ENCODE measurements at regions not wholly inside any gene's neighbourhood (a gene's known extent, or its start where the extent isn't known, plus 50 kb on each side); places are given as distances from the start of the nearest gene placed in this dataset.

DNA sequence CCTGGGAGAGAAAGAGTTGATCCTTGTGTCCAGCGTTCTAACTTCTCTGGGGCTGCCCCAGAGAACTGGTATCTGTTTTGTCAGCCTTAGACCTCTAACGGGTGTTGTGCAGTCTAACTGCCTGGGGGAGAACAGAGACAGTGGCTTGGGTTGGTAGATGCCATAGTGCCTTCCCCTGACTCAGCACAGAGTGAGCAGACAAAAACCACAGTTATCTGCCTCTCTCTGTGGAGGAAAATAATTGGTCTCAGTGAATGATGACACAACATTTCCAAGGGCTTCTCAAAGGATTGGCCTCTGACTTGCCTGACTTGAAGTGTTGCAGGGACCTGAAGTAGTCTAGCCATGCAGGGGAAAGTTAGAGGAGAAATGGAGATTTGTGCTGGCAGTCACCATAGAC lies 226.2 kb upstream of the MAN1A1 start:
- no peak for DNase-seq

DNA sequence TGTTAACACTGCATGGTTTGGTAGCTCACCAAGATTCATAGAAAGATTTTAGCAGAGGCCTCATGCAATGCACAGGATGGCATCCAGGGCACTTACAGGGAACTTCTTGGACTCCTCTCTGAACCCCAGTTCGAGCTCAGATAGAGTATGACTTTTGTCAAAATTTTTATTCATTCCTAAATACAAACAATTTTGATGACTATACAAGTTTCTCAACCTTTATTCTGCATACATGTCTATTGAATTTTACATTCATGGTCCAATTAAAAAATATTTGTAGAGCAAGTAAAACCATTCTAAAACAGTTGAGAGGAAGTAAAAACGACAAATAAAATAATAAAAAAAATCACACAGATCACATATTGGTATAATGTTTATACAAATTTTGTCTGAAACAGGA lies 219.0 kb upstream of the MAN1A1 start:
- DNase-seq: no peak

DNA sequence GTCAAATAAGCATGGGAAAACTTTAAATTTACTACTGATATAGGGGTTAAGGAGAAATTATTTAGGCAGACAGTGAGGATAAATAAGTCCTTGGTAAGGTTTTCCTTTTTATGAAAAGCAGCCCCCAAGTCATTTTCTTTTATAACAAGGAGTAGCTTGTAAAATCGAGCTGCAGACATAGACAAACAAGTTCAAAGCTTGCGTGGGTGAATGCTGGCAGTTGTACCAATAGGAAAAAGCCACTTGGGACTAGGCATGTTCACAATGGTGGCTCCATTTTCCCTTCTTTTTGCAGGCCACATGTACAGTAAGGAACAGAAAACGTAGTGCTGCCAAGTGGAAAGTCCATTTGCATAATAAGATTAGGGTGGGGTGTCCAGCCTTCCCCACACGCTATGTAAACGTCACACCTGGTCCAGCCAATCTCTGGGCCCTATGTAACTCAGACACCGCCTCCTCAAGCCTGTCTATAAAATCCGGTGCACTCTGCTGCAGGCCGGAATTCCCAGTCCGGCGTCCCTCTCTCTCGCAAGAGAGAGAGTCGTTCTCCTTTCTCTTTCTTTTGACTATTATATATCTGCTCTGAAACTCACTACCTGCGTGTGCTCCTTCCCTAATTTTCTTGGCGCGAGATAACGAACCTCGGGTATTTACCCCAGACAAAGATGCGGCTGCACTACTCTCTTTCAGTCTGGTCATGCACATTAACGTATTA lies 217.1 kb upstream of the MAN1A1 start:
- DNase-seq: no peak

DNA sequence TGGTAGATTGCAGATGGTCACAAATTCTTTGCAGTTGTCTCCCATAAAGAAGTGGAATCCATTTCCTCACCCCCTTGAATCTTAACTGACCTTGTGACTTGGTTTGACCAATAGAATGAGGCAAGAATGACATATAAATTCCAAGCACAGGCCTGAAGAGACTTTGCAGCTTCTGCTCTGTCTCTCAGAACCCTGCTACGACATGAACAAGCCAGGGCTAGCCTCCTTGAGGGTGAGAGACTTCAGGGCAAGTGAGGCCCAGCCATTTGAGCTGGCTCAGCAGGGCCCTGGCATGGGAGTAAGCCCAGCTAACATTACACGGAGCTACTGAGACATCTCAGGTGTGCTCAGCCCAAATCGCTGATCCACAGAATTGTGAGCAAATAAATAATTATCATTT lies 216.3 kb upstream of the MAN1A1 start:
- DNase-seq: no peak

DNA sequence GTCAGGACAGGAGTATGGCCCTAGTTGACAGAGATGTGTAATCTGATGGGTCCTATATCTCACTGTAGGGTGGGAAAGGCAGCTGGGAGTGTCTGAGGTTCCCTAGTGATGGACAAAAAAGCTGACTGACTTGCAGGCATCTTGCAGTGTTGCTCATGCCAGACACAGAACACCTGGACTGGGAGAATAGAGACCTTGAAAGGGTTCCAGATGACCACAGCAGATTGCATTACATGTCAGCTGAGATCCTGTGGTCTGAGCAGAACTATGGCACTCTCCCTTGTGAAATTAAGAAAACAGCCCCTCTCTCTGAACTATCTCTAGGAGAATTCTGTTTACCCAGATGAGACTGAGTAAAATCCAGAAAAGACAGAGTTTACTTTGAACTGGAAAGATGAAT lies 212.6 kb upstream of the MAN1A1 start:
- DNase-seq: no peak

DNA sequence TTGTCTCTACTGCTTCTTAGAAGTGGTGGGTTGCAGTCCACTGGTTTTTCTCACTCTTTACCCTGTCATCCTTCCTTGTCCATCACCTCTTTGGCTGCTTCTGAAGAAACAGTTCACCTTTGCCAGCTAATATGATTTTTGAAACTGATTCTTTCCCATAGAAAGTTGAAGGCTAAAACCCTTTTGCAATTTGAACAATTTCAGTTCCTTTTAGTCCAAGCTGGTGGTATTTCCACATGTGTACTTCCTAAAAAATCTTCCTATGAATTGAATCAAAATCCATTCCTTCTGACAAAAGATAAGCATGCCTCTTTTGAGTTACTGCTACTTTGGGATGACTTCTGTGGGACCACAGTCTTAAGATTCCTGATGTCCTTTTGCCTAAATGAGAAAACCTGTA lies 210.0 kb upstream of the MAN1A1 start:
- DNase-seq: no peak

DNA sequence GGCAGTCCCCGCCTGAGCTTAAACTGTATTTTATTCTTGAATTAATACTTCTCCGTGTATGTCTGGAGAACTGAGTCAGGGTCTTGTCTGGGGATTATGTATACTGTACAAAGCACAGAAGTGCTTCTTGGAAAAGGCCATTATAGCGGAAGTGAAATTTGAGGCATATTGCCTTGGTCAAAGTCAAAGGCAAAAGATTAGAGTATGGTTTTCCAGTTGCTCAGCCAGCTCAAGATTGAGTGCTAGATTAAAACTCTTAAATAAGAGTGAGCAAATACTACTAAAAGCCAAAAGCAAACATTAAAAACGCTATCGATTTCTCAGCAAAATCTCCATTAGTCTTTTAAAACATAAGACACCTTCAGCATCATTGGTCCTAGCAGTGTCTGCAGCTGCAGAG lies 207.7 kb upstream of the MAN1A1 start:
- no peak for DNase-seq

DNA sequence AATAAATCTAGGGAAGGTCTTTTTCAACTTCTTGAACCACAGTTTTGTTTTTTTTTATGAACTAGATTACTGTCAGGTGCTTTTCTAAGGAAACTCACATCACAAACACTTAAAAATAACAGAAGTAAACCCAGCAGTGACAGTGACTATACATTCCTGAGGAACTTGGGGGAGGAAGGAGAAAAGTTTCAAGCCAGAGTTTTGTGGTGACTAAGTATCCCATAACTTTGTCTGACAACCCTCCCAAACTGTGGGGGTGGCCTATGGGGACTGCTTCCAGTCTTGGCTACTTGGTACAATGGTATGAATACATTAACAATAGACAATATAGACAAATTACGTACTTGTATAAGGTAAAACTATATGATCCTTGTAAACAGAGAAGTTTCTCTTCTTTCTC lies 202.5 kb upstream of the MAN1A1 start:
- DNase-seq: no peak

DNA sequence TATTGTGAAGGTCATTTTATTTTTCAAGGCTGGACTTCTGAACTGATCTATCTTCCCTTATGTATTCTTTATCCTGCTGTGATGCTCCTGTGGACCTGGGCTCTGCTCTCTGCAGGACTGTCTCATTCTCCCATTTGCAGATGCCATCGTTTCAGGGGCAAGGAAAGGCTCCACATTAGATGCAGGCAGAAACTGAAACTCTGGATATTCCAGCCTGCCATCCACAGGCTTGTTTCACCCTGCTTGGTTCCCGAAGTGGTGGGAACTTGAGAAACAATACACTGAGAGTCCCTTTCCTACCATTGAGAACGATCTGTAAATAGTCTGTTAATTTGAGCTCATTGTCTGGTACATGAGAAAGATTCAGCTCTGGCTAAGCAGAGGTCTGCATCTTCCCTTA lies 197.5 kb upstream of the MAN1A1 start:
- no peak for DNase-seq

DNA sequence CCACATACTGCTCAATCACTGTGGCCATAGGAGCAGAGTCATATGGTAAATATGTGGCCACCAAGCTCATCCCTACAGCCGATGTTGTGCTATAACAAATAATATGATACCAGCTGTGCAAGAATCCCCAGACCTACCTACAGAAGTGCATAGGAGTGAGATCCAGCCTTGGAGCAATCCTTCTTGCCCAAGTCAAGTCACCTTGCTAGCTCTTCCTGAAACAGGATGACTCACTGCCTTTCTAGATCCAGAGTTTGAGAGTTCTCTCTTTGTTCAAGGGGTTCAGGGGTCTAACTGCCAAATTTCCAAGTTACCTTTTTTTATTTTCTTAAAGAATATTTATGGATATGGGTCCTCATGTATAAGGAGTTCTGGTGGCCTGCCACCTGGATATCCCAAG lies 195.7 kb upstream of the MAN1A1 start:
- no peak for DNase-seq

DNA sequence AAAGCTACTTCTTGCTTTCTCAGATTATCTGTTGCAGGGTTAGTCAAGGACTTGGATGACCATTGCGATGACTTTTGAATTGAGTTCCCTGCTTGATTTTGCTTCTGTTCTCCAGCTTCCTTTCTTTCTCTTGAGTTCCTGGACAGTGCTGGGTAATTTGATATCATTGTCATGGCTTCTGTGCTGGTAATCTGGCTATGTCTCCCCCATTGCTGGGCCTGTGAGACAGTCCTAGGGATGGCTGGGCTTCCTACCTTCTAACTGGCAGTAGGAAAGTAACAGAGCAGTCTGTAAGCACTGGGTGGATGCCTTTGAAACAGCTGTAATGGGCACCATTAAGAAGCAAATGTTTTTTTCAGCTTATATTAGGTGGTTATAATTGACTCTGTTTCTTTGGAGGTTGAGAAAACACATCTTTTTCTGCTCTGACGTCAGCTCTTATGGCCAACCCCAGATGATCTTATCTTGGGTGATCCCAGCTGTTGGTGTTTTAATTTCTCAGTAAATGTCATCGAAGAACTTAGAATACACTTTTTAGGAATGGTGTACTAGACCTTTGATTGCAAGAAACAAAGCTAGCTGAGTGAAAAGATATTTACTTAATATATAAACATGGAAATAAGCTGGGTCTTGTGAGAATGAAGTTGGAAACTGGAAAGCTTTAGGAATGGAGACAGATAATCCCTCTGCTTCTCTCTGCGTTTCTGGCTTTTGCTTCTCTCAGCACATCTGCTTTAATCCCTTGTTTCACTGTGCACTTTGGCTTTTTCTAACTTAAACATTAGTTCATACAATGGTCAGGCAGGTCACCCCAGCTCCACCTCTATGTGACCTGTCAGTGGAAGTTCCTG lies 195.0 kb upstream of the MAN1A1 start:
- DNase-seq: no peak

DNA sequence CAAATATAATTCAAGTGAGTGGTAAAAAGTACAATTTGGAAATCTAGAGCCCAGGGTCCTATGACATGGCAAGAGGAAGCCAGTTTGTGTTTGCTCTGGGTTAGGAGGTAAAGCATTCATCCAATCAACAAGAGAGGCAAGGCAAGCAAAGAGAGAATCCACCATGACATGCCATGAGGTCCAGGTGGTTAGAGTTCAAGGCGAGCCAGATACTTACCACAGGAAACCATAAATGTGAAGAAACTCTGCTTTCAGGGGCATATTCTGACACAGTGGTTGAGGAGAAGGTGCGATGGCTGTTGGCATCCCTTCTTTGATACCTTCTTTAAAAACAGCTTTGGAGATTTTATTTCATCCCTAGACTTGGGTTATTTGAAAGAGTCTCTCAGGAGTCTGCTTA lies 193.8 kb upstream of the MAN1A1 start:
- DNase-seq: no peak

DNA sequence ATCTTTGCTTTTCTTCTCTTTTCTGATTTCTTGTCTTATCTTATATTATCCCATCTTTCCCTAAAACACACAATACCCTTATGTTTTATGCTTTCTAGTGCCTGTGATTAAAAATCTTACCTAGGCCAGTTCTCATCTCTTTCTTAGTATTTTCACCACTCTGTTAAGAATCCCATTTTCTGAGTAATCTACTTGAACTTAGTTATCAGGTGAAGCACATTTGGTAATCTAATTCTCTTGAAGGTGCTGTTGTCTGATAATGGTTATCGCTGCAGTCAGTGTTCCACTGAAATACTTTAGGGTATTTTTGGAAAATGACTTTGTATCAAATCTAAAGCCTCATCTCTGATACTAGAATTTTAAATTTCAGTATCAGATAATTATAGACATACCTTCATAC lies 192.5 kb upstream of the MAN1A1 start:
- no peak for DNase-seq

DNA sequence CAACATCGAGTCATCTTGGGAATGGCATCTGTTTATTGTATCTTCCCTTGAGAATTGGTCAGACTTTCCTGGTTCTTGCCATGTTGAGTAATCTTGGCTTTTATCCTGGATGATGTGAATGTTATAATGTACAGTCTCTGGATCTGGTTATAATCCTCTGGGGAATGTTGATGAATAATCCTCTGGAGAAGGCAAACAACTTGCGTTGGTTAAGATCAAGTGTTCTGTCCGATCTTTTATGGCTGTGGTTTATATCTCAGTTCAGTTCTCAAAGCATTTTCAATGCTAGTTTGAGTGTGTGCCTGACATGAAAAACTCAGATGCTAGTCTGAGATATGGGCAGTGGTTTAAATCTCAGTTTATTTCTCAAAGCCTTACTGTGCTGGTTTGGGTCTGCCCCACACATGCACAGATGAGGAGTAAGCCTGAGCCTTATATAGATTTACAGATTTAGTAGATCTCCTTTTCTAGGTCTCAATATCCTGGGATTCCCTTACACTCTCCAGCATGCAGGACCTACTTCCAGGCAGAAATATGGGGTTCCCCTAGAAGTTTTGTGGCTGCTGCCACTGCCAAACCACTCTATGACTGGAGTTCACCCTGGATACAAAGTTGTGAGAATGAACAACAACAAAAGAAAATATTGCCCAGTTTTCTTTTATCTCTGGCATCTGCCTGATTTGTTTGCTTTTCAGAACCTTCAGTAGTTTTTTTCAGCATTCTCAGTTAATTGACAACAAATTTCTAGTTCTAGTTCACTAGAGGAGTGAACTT lies 191.8 kb upstream of the MAN1A1 start:
- DNase-seq: no peak

DNA sequence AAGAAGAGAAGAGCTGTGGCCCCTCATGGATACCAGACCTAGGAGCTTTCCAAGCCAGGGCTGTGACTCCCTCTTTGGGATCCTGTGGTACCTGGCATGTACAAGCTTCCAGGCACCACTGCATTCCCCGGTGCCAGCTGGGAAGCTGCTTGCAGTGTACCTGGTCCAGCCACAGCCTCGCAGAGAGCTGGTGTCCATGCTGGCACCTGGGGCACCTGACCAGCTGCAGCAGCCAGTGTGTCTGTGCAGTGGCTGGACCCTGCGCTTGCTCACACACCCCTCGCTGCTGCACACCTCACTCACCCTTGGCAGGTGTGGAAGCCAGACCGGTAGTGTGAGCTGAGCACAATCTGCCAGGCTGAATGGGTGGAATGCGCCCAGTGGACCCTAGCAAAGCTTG lies 190.9 kb upstream of the MAN1A1 start:
- DNase-seq: no peak

DNA sequence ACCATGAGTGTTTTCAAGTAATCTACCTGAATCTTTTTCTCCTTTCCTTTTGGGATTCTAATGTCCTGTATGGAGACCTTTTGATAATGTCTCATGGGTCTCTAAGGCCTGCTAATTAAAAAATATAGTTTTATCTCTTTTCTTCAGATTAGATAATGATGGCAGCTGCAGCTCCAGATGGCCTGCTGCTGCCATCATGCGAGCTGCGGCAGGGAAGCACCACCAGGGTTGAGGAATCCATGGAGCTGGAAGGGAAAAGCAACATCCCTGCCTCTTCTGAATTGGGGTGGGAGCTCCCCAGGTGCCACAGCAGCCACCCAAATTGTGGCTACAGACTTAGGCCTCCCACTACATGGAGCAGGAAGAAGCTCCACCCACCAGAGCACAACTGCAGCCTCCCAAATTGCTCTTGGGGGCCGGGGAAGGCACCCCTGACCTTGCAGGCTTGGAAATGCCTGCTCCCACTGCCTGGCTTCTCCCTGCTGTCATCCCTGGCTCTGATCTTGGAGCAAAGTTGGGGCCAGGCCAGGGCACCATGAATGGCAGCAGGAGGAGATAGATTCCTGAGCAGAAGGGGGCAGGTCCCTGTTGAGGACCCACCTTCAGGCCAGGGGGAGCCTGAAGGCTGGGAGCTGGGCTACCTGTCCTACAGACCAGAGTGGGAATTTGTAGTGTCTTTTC lies 189.6 kb upstream of the MAN1A1 start:
- DNase-seq: no peak

DNA sequence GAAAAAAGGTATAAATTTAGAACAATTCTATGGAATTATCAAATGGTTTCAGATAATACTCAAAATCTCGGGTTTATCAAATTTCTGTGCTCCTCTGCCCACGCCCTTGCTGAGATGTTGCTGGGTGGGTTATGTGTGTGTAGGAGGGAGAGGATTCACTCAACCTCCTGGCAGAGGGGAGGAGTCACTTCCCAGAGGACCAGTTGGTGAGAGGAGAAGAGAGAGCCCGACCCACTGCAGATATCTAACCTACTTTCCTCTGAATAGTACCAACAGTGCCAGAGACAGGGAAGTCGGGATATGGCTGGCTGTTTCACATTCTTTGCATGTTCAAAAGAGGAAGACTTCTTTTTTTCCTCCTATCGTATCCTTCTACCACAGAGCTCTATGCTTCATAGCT lies 187.1 kb upstream of the MAN1A1 start:
- DNase-seq: no peak

DNA sequence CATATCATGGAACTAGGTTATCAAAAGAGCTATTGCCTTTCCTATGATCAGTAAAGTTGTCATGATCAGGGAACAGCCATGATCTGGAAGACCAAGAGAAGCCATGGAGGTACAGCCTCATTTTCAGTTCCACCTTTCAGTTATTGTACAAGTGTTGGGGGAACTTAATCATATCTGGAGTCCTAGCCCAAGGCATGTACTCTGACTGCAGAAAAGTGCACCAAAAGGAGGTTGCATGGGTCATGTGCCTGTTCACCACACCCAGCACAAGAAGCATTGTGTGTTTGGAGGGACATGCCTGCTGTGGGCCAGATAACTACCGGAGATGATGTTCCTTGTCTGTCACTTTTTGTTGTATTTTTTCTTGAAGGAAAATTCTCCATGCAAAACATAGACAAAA lies 185.8 kb upstream of the MAN1A1 start:
- no peak for DNase-seq

DNA sequence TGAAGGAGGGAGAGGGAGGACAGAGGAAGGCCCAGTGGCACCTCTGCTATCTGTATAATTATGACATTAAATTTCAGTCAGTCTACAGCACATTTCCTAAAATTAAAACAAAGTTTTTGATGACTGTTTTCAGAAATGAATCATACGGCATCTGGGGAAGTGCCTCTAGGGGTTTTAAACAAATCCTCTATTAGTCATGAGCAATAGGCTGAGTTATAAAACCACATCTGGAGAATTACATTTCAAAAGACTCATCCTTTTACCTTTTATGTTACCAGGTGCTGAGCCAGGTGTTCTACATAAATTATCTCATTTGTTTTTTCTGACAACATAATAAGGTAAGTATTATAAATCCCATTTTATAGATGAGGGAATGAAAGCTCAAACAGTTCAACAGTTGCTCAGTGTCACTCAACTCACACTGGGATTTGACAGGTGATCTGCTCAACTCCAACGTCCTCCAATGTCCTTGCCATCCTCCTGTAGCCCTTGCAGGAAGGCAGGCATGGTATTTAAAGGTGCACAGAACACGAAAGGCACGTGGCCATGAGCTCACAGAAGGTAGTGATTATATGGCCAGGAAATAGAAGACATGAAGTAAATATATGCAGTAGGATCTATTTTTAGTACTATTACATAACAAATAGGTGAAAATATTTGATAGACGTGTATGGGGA lies 184.2 kb upstream of the MAN1A1 start:
- no peak for DNase-seq

DNA sequence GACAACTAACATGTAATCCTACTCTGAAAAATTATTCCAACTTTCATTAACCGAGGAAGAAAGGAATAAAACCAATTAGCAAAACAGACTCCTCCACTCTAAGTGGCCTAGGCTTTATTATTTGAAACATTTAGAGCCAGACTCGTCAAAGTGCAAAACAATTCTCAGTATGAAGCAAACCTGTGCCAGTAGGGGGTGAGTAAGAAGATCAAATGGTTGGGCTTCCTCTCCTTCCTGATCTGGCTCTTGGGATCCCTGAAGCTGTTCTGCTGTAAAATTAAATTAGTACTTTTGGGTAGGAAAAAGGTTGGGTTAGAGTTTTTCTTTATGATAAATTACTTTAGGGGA lies 177.6 kb upstream of the MAN1A1 start:
- DNase-seq: no peak

DNA sequence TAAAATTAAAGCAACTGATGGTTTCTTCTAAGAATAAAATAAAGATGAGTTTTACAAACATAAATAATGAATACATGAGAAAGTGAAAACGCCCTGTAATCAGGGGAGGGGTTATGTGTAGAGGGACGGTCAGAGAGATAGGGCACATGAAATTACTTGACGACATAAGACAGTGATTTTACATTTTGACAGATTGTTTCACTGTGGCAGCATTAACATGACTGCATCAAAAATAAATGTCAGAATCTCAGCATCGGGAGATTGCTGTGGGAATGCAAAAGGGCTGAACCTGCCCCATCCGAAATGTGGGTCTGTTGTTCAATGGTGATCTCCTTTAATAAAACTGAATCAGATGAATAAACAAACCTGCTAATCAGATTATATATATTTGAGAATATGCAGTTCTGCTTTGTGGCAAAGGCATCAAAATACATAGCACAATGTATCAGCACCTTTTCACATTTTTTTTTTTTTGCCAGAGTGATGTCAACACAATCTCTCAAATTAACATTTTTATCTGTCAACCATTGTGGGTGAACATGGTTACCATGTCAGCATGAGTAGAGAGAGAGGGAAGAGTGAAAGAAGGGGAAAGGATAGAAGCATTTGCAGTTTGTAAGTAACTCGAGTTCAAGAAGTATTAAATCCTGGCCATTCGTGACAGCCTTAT lies 177.1 kb upstream of the MAN1A1 start:
- DNase-seq: no peak

DNA sequence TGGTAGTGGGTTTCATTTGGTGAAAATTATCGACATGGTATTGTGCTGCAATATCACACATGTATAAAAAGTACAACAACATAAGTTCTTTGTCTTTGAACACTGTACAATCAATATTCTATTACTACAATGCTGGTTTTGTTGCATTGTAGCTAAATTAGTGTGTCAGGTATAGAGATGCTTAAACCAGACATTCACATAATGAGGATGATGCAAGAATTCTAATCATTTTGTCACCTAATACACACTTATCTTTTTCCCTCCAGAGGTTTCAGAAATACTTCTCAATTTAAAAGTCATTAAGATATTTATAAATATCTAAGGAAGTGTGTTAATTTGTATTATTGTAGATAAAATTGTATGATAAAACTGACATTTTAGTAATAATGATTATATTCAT lies 174.8 kb upstream of the MAN1A1 start:
- DNase-seq: no peak

Data from NCI-H510A (cell line).